Posterior cingulate gyrus (tissue), 11 donors: ENCODE measurements at regions not wholly inside any gene's neighbourhood (a gene's known extent, or its start where the extent isn't known, plus 50 kb on each side); places are given as distances from the start of the nearest gene placed in this dataset.

ENCODE experiments used
- DNase-seq, 10 donors: peaks; one replicate each; pipeline versions ENCODE4 v3.0.0 to v3.0.0-alpha.2; 2020 to 2021; ENCODE audit warnings: mixed read lengths in 3 of 10
- intact Hi-C: fragments of 100-400 bp; cut with DNase I; formaldehyde crosslinking; loops from one replicate; pipeline ENCODE4 v1.15.1; 2023

DNA sequence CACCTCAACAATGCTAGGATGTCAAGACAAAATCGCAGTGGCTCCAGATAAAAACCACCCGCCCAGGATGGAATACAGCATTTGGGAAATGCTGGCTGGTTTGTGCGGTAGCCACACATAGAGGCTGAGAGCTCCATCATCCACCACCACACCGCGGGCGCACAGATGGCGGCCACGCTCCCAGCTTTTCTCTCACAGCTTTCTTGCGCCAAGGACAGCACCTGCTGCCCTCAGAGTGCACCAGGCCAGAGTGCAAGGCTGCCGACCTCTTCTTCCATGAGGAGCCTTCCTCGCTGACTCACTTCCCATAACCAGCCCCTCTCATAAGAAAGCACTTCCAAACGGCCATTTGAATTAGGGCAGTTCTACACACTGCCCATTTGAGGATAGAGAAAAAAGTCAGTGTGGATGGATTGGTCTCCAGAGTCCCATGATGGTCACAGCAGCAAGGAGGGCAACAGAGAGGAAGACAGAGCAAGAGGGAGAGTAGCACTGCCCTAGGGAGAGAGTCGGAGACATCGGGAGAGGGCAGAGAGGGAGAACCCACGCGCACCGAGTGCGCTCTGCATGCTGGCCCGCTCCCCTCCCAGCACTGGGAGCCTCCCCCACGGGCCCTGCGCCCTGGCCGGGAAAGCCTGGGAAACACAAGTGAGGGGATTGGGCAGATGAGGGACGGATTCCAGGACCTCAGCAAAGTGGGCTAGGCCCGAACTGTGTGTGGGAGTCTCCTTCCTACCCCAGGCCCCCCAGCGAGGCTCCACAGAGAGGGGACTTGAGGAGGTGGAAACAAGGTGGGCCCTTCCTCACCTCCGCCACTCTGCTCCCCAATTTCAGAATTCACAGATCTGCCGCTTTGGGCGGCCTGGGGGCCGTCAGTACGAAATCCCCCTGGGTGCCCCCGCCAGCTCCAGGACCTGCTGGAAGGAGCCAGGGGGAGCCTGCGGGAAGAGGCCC, 156.9 kb downstream of the USP12 start:
- peak in 1 of 10 donors; percentile 56 for DNase-seq
- intact Hi-C loops, result no loop called here

DNA sequence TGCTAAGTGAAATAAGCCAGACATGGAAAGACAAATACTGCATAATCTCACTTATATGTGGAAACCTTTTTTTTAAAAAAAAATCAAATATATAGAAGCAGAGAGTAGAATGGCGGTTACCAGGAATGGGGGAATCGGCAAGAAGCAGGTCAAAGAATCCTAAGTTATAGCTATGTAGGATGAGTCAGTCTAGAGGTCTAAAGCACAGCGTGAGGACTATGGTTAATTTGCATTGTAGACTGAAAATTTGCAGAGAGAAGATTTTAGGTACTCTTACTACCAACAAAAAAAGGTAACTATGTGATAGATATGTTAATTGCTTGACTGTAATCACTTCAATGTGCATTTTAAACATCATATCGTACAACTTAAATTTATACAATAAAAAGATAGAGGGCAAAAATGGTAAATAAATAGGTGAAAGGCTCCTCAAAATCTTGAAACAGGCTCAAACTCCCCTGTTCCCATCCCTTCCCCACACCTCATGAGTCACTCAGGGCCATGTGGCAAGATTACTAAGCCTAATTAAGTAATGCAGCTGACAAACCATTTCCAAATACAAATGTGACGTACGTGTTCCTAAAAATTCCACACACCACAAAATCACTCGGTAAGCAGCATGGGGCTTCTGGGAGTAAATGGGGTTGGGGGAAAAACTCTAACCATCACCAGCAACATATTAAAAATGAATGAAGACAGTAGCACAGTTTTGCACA, 159.0 kb downstream of the USP12 start:
- no peak for DNase-seq
- intact Hi-C loops, result no loop called here

DNA sequence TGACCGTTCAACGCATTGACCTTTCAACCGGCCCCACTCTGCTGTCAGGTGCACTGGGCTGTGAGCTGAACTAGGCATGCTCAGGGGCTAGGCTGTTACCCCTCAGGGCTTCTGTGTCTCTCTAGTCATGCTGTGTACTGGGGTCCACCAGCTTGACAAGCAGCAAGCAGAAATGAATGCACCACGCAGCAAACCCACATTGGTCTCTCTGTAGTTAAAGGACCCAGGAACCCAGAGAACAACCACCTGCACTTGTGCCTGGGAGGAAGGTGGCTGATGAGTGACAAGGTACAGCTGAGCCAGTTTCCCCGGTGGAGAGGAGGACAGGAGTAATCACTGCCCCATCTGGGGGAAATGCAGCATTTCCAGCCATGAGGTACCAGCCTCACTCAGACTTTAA, 159.9 kb downstream of the USP12 start:
- intact Hi-C loops, result no loop called here
- DNase-seq, result no peak

DNA sequence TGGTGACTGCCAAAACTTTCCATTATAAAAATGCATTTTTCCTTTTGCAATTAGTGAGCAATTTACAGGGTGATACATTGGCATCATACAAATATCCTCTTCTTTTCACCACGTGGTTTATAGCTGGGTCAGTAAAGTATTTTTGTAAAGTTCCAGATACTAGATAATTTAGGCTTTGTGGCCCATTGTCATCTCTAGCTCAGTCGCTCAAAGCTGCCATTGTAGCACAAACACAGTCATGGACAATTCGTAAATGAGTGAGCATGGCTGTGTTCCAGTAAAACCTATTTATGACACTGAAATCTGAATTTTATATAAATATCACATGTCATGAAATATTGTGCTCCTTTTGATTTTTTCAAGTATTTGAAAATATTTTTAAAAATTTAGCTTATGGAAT, 162.9 kb downstream of the USP12 start:
- intact Hi-C loops, result no loop called here
- DNase-seq, result no peak

DNA sequence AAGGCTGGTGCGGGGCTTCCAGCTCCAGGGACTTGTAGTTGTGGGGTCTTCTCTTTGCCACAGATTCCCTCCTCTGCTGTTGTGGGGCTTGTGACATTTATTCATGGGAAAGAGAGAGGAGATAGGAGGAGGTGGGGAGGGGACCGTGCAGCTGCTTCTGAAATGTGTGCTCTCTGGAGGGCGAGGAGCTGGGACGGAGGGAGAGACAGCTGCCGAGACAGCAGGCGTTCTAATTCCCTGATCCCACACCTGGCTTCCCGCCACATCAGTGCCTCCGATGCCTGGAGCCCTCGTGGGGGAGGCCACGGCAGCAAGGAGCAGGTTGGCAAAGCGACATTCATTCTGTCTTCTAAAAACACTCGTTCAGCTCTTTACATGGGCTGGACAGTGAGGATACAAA, 164.4 kb downstream of the USP12 start:
- intact Hi-C loops, result no loop called here
- DNase-seq, result peak in 6 of 10 donors; percentile 34 to 89 (median 48)

DNA sequence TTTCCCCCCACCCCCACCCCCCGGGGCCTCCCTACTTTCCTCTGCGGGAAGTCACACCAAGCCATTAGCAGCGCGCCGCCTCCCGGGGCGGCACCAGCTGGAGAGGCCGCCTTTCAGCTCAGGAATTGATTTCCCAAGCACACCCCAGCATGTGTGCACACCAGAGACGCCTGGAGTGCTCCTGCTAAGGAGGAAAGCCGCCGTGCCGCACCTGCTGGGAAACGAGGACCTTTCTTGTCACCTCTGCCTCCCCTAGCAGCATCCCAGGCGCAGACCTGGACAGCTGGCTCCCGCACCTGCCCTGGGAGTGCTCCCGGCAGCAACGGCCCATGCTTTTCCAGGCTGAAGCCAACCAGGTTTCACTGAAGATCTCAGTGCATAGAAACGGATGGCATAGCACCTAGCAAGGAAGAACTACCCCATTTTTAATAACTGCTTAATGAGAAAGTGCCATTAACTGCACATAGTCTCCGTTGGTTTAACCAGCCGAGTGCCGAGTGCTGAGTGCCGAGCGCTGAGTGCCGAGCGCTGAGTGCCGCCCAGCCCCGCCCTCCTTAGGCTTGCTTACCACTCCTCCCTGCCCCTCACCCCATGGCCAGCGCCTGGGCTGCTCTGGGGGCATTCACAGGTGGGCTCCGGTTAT, 165.0 kb downstream of the USP12 start:
- intact Hi-C loops, result no loop called here
- DNase-seq, result peak; percentile 28 to 94 (median 62)

DNA sequence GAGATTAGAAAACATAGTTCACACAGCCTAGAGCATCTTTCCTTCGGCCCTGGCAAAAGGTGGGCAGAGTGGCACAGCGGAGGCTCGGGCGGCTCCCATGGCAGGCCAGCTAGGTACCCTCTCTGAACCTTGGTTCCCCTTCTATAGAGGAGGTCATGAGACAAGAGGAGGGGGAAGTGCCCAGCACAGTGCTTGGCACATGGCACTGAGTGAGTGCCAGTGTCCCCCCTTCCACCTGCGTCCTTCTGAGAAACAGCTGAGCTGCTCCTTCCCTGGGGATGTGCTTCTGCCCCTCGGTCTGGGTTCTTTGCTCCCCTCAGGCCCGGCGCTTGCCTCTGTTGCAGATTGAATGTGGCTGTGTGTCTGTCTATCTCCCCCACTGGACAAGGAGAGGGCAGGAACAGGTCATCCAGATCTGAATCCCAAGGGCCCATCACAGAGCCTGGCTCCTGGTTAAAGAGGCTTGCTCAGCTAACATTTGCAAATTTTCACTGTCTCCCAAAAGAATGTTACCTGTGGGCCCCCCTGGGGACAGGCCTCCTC, 165.6 kb downstream of the USP12 start:
- no peak for DNase-seq
- intact Hi-C loops, result no loop called here

DNA sequence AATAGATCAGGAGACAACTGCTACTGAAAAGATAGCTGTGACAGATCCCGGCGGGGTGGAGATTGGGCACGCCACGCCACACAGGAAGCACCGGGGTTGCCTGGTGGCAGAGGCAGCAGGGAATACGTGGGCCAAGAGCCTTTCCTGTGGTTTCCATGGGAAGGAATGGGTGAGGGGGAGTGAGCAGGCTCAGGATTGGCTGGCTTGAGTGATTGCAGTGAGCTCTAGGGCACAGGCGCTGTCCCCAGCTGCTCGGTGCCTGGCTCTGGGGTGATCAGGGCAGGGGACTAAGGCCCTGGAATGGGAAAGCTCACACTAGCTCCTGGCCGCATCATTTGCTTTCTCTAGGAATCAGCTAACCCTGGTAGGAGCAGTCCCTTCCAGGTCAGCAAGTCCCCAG, 166.1 kb downstream of the USP12 start:
- intact Hi-C loops, result no loop called here
- DNase-seq, result peak in 9 of 10 donors; percentile 32 to 94 (median 56)

DNA sequence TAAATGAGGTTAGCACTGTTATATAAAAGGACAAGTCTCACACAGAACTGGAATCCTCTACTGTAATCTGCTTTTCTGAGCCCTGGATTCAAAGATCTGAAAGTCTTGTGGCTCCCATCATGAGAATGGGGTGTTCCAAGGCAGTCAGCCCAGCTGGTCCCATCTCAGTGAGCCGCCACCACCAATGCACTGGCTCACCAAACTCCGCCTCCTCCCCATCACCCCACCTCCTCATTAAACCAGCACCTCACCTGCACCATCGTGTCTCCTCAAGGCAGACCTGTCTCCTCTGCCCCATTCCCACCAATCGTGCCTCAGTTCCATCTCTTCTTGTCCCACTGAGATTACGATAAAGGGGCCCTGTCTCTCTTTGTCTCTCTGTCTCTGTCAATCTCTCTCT, 166.7 kb downstream of the USP12 start:
- intact Hi-C loops, result no loop called here

DNA sequence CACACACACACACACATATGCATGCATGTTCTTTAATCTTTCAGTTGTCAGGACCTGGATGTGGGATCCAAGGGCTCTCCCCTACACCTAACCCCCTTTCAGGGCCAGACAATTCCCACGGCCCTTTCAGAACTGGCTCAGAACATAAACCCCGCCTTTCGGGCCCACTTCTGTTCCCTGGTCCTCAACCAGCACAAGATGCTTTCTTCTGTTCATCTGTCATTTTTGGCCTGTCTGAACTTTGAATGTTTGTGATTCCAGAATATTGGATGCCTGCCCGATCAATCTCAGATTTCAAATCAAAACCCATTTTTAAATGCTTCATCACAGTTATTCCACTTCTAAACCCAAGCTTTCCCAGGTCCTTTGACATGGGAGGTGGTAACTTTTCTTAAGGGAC, 167.3 kb downstream of the USP12 start:
- no peak for DNase-seq
- intact Hi-C loops, result no loop called here

More for the DNA sequence above, 166.7 kb downstream of the USP12 start:
- DNase-seq, result peak in 1 of 10 donors; percentile 43

DNA sequence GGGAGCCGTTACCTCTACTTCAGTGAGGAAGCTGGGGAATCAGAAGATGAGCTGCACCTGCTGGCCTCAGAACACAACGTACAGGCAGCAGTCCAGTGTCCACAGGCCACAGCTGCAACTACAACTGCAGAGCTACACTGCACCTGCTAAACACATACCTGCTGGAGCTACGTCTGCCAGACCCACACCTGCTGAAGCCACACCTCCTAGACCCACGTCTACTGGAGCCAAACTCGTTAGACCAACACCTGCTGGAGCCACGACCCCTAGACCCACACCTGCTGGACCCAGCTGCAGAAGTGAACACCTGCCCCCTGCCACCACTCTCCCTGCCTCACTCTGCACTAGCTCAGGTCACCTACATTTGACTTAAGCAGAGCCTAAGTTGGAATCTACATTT, 169.9 kb downstream of the USP12 start:
- intact Hi-C loops, result no loop called here
- DNase-seq, result peak in 1 of 10 donors; percentile 58

DNA sequence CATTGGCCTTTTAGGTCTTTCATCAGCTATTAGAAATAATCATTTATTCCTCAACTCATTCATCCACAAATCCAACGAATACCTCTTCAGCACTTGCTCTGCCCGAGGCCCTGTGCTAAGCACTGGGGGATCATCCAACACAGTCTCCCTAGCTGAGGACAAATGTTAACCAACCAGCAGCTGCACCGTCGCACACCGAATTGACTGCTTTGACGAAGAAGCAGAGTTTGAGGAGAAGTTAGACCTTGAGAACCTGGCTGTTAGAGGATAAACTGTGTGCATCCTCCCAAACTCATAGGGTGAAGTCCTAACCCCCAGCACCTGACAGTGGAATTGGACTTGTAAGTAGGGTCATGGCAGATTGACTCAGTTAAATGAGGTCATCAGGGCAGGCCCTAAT, 170.9 kb downstream of the USP12 start:
- DNase-seq, result peak in 1 of 10 donors; percentile 31
- intact Hi-C loops, result no loop called here

DNA sequence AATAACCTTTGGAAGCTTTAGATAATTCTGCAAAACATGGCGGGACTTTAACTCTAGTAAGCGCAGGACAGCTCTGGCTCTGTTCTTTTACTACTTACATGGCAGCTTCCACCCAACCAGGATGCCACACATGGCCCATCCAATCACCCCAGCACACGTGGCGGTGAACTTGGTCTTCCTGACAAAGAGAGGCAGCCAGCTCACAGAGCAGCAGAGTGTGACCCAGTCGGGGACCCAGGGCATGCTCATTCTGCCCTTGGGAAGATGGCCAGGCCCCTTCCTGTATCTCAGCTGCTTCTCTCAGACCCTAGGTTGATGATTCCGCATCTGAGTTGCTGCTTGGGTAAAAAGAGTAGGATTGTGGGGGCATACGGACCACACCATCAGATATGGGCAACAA, 172.1 kb downstream of the USP12 start:
- intact Hi-C loops, result no loop called here
- DNase-seq, result peak in 1 of 10 donors; percentile 39

DNA sequence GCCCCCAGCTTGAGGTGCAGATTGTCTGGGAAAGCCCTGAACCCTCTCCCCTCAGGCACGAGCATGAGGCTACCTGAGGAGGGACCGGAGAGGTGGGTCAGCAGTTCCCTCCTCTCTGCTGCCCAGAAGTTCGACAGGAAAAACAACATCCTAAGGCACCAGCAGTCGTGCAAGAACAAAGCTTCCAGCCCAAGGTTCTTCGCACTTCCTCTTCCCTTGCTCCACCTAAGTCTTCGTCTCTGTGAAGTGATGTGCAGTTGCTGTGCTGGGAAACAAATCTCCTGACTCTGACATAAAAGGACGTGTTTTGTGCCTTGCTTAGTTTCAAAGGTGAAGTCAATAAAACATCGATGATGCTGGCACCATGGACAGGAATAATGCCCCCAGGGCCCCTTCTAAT, 173.3 kb downstream of the USP12 start:
- no peak for DNase-seq
- intact Hi-C loops, result no loop called here

DNA sequence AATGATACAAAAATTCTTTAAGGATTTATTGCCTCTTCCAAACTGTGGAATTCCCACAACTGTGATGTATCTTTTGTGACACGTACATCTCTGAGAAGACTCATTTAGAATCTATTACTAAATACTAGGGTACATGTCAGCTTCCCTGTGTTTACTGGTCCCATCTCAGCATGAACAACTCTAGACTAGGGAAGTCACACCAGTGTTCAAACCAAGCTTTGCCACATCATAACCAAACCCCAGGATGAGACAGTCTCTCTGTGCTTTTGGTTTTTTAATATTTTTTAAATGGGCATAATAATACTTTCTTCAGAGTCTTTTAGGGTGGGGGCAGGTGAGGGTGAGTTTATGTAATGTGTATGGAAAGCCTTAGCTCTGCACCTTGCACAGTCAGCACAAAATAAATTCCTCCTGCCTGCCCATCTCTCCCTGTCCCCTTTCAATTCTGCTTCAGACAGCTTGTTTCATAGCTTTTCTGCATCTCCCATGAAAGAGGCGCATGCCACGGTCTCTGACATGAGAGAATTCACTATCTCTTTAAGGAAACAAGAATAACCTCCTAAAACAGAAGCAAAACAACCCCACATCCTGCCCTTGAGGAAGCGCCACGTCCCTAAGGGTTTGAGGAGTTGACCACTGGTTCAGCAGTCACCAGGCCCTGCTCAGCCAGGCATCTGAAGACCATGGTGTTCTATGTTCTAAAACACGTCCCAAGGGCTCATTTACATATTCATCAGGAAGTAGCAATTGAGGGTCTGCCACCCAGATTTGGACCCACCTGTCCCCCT, 174.5 kb downstream of the USP12 start:
- intact Hi-C loops, result no loop called here
- DNase-seq, result peak in 1 of 10 donors; percentile 55

DNA sequence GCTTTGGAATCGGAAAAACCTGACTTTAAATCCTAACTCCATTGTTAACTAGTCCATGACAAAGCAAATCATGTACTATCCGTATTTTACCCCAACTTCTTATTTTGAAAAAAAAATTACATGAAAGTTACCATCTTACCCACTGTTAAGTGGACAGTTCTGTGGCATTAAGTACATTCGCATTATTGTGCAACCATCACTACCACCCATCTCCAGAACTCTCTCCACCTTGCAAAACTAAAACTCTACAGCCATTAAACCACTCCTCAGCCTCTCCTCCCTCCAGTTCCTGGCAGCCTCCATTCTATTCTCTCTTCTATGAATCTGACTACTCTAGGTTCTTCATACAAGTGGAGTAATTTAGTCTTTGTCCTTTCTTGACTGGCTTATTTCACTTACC, 176.5 kb downstream of the USP12 start:
- DNase-seq, result no peak
- intact Hi-C loops, result no loop called here

DNA sequence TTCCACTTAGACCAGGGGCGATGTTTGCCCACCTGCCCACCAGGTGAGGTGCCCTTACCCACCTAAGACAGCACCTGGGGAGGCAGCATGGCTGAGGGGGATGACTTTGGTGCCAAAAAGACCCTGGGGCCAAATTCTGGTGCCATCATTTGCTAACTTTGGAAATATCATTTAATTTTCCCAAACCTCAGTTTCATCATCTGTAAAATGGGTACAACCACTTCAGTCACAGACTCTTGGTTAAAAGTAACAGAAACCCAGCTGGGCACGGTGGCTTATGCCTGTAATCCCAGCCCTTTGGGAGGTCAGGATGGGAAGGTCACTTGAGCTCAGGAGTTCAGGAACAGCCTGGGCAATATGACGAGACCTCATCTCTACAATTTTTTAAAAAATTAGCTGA, 177.8 kb downstream of the USP12 start:
- peak in 1 of 10 donors; percentile 36 for DNase-seq
- intact Hi-C loops, result no loop called here

DNA sequence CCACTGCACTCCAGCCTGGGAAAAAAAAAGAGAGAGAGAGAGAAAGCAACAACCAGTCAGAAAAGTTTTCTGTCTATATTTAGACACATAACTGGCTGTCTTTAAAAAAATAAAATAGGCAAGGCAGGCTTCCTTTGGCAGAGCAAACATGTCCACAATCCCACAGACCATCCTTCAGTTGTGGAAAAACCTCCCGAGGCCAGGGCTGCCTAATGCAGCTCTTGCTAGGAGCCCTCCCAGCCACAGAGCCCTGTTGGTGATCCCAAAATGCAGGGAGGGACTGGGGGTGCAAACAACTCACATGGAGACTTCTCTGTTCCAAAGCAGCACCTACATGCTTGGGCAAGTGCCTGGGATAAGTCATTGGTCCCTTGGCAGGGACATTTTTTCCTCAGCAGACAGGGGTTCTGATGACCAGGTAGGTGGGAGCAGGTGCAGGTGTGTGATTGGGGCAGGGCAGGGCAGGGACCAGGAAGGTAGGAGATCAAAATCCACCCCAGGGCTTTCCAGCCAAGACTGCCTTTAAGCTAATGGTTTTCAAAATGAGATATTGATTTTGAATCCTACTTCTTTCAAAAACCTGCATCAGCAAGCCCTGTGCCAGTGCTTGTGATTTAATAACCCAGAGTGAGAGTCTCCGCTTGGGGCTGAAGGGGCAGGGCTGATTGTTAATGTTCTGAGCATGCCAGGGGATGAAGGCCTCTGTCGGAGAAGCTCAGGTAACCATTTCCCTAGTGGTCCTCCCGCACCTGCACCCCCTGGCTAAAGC, 178.5 kb downstream of the USP12 start:
- intact Hi-C loops, result no loop called here
- DNase-seq, result peak in 1 of 10 donors; percentile 68

DNA sequence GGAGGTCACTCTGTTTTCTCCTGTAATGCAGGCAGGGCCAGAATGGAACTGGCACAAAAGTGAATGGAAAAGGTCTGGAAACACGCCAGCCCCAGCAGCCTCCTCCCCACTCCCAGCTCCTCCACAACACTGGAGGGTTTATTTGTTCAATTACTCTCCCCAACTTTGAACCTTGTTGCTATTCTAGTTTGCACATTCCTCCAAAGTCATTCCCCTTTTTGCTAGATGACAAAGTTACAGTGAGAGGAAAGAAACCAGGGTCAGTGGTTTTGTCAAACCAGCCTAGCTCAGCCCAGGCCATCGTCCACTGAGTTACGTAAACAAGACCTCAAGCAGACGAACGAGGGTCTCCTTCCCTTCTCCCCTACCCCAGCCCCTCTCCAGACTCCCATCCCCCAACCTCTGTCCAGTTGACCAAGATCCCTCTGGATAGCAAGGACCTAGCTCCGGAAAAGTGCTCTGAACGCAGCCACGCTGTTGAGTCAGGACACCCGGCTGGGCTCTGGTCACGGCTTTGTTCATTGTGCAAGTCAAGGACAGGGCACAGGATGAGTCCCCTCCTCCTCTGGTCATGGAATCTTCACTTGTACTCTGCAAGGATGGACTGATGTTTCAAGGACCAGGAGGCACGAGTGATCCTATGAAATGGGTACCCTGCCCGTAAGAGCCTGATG, 180.0 kb downstream of the USP12 start:
- intact Hi-C loops, result no loop called here
- DNase-seq, result peak in 6 of 10 donors; percentile 52 to 95 (median 68)
